Kidney (tissue), 13 donors: ENCODE measurements at regions not wholly inside any gene's neighbourhood (a gene's known extent, or its start where the extent isn't known, plus 50 kb on each side); places are given as distances from the start of the nearest gene placed in this dataset.

Source experiments
- DNase-seq, 5 donors: peaks; one replicate each; pipeline ENCODE4 v3.0.0-alpha.2; 2013 to 2020
- FAIRE-seq: peaks from 2 replicates; lab custom pipeline; 2012; peaks lifted over from hg19 to GRCh38; lab: Jason Lieb, UNC
- H3K27ac ChIP-seq, 2 donors: one replicate each; pipeline ENCODE4 v1.7.0; 2013; ENCODE audit warnings: low read depth in 2 of 2, low read length in 2 of 2, inconsistent platforms in 1 of 2
- H3K27me3 ChIP-seq: one replicate; pipeline ENCODE4 v1.7.1; 2013; ENCODE audit warnings: low read length, inconsistent platforms; ENCODE audit not compliant: control insufficient read depth, insufficient read depth
- H3K36me3 ChIP-seq, 3 donors: one replicate each; pipeline versions ENCODE4 v1.7.0 to v1.7.1; 2013; ENCODE audit warnings: low read length in 3 of 3, control low read depth in 1 of 3, inconsistent platforms in 1 of 3; ENCODE audit not compliant: insufficient read depth in 3 of 3, control insufficient read depth in 2 of 3
- H3K4me1 ChIP-seq, 3 donors: one replicate each; pipeline versions ENCODE4 v1.7.0 to v1.7.1; 2013; ENCODE audit warnings: low read length in 3 of 3, inconsistent platforms in 1 of 3, low read depth in 1 of 3; ENCODE audit not compliant: control insufficient read depth in 2 of 3, insufficient read depth in 2 of 3
- H3K4me3 ChIP-seq, 3 donors: one replicate each; pipeline versions ENCODE4 v1.7.0 to v1.8.1; 2013; ENCODE audit warnings: low read length in 3 of 3, control low read depth in 1 of 3, inconsistent platforms in 1 of 3
- H3K9ac ChIP-seq, 3 donors: one replicate each; pipeline versions ENCODE4 v1.7.0 to v1.7.1; 2013; ENCODE audit warnings: low read length in 3 of 3, control low read depth in 1 of 3, inconsistent platforms in 1 of 3
- H3K9me3 ChIP-seq, 3 donors: one replicate each; pipeline versions ENCODE4 v1.7.0 to v1.7.1; 2013; ENCODE audit warnings: low read length in 3 of 3, control low read depth in 1 of 3, inconsistent platforms in 1 of 3; ENCODE audit not compliant: control insufficient read depth in 2 of 3, insufficient read depth in 1 of 3
- CTCF ChIP-seq: IDR thresholded peaks from 3 replicates; pipeline ENCODE4 v1.5.1; 2012; ENCODE audit warnings: mild to moderate bottlenecking, moderate library complexity, borderline replicate concordance; ENCODE audit not compliant: insufficient read depth; ENCODE audit errors: extremely low read depth
- intact Hi-C: fragments of 100-400 bp; cut with DNase I; formaldehyde crosslinking; loops from one replicate; pipeline ENCODE4 v1.11.1; 2022
- donor health status: control.
- donor health status: control.
- donor health status: control.
- donor health status: control.
- donor health status: control.
- donor health status: DM: yes; HTN: yes; CAD: no.
- donor health status: Normal renal cell carcinoma (clear cell type).

- DNase-seq: peak in 2 of 5 donors; percentile 6 to 19
These were observed 1724.7 kb upstream of the WWC1 start for GRCh38 chr5:166566725-166567124.

GRCh38 chr5:166570865-166571264 lies 1720.6 kb upstream of the WWC1 start:
- Histone ChIP-seq H3K9ac (no peak overlapping the region), H3K4me3 (no peak overlapping the region), H3K27me3 (no peaks in the 10 kb centered on the region), H3K9me3 (no peaks in the 10 kb centered on the region), H3K27ac (no peak overlapping the region), H3K36me3 (no peaks in the 10 kb centered on the region), H3K4me1 (no peaks in the 10 kb centered on the region)
- DNase-seq: no peak
- intact Hi-C loops: no loop called here
- no peak for TF ChIP-seq CTCF
- FAIRE-seq: no peak

More at GRCh38 chr5:166566725-166567124, 1724.7 kb upstream of the WWC1 start:
- no peak for TF ChIP-seq CTCF
- Histone ChIP-seq H3K4me3 (no peak overlapping the region), H3K27ac (no peak overlapping the region), H3K27me3 (no peaks in the 10 kb centered on the region), H3K9ac (no peak overlapping the region), H3K36me3 (no peaks in the 10 kb centered on the region), H3K4me1 (no peaks in the 10 kb centered on the region), H3K9me3 (no peaks in the 10 kb centered on the region)
- FAIRE-seq: no peak
- intact Hi-C loops: no loop called here

GRCh38 chr5:166571668-166572067 lies 1719.8 kb upstream of the WWC1 start:
- Histone ChIP-seq H3K4me1 (no peaks in the 10 kb centered on the region), H3K9me3 (no peaks in the 10 kb centered on the region), H3K9ac (no peak overlapping the region), H3K36me3 (no peaks in the 10 kb centered on the region), H3K4me3 (no peak overlapping the region), H3K27me3 (no peaks in the 10 kb centered on the region), H3K27ac (no peak overlapping the region)
- FAIRE-seq (no peak), DNase-seq (no peak)
- intact Hi-C loops: no loop called here
- no peak for TF ChIP-seq CTCF

GRCh38 chr5:166576323-166576722 lies 1715.1 kb upstream of the WWC1 start:
- Histone ChIP-seq H3K27me3 (no peaks in the 10 kb centered on the region), H3K4me3 (no peak overlapping the region), H3K4me1 (no peaks in the 10 kb centered on the region), H3K9ac (no peak overlapping the region), H3K27ac (no peak overlapping the region), H3K36me3 (no peaks in the 10 kb centered on the region), H3K9me3 (no peaks in the 10 kb centered on the region)
- DNase-seq: no peak
- intact Hi-C loops: no loop called here
- FAIRE-seq: no peak
- TF ChIP-seq CTCF: no peak
